ENCODE measurements at regions not wholly inside any gene's neighbourhood (a gene's known extent, or its start where the extent isn't known, plus 50 kb on each side); places are given as distances from the start of the nearest gene placed in this dataset.

DNA sequence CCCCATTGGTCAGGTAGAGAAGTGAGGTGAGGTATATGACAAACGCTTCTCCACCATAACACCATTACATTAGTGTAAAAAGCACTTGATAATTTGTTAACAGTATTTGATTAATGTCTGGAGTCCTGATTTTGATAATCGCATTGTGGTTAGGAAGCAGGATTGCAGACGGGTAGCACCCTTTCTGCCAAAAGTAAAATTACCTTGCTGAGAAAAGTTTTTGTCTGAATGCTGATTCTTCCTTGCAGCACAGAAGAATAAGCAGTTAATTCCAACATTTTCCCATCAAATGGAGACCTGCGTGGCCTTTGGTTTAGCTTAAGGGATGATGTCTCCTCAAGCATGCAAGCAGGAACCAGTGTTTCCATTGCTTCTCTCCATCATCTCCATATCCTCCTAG lies 1090.2 kb upstream of the TMEM132C start:
- CTCF ChIA-PET: no interaction called here
- H3K9me3 ChIP-seq (ENCODE audit: control insufficient read depth, insufficient read depth, low read length): peaks cover 26% of the 10 kb centered on the region
- POLR2A ChIA-PET: no interaction called here
- H3K27ac ChIP-seq (ENCODE audit: low read depth, low read length): no peak overlapping the region
- H3K27me3 ChIP-seq (ENCODE audit: control insufficient read depth, insufficient read depth, low read length): no peaks in the 10 kb centered on the region
- TF ChIP-seq CTCF (IDR thresholded peaks at IDR 0.05; ENCODE audit: low read depth, low read length): no peak
- H3K4me3 ChIP-seq (ENCODE audit: low read depth, low read length): no peak overlapping the region
- no peak for DNase-seq (ENCODE audit: low read depth, low spot score)

DNA sequence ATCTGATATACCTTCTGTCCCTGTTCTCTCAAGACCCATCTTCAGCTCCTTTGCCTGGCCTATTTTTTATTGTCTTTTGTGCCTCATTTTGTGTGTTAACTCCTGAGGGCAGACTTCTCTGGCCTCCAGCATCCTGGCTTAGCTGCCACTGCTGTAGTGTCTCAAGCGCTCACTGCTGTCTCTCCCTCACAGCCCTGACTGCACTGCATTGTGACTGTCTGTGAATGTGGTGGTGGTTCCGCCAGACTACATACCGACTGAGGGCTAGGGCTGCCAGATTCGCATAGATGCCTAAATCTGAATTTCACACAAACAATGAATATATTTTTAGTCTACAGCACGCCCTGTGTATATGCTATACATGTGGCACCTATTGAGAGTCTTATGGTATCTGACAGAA lies 1088.9 kb upstream of the TMEM132C start:
- no peak for DNase-seq (ENCODE audit: low read depth, low spot score)
- ChIA-PET CTCF (no interaction called here), POLR2A (no interaction called here)
- Histone ChIP-seq H3K27ac (ENCODE audit: low read depth, low read length) (no peak overlapping the region), H3K27me3 (ENCODE audit: control insufficient read depth, insufficient read depth, low read length) (no peaks in the 10 kb centered on the region), H3K4me3 (ENCODE audit: low read depth, low read length) (no peak overlapping the region), H3K9me3 (ENCODE audit: control insufficient read depth, insufficient read depth, low read length) (peaks cover 23% of the 10 kb centered on the region; the same call in 1 of the 2 replicates)
- no peak for TF ChIP-seq CTCF (IDR thresholded peaks at IDR 0.05; ENCODE audit: low read depth, low read length)

DNA sequence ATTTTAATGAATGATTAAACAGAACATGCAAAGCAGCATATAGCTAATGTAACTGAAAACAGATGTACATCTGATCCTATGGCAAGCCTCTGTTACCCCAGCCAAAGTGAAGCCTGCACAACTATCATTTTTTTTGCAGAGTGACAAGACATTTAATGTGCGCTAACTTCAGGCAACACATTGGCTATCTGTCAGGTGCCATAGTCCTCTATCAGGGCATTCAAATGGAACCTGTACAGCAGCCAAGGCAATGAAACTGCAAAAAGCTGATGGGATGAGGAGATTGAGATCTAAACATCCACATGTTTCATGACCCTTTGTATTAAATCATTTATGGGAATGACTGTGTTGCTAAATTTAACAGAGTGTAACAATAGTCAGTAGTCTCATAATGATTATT lies 1088.5 kb upstream of the TMEM132C start:
- no peaks in the 10 kb centered on the region for H3K27me3 ChIP-seq (ENCODE audit: control insufficient read depth, insufficient read depth, low read length)
- ChIA-PET CTCF (no interaction called here), POLR2A (no interaction called here)
- no peak overlapping the region for H3K27ac ChIP-seq (ENCODE audit: low read depth, low read length)
- no peak for TF ChIP-seq CTCF (IDR thresholded peaks at IDR 0.05; ENCODE audit: low read depth, low read length)
- no peak overlapping the region for H3K4me3 ChIP-seq (ENCODE audit: low read depth, low read length)
- H3K9me3 ChIP-seq (ENCODE audit: control insufficient read depth, insufficient read depth, low read length): peaks cover 20% of the 10 kb centered on the region; the same call in 1 of the 2 replicates
- DNase-seq (ENCODE audit: low read depth, low spot score): no peak

DNA sequence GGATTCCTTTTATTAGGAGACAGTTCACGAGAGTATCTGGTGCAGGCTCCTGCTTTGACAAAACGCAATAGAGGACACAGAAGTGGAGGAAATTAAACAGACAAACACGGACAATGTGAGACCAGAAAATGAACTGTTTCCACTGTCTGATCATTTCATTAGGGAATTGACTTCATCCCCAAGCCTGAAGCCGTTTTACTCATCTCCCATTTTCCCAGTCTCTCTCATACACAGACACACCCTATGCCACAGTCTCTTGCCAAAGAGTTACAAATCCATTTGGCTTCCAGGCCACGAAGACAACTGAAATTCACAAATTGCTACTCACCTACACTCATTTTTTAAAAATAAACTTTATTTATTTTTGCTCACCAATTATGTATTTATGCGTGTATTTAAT lies 1087.8 kb upstream of the TMEM132C start:
- DNase-seq (ENCODE audit: low read depth, low spot score): no peak
- H3K27me3 ChIP-seq (ENCODE audit: control insufficient read depth, insufficient read depth, low read length): no peaks in the 10 kb centered on the region
- peaks cover 20% of the 10 kb centered on the region; the same call in 1 of the 2 replicates for H3K9me3 ChIP-seq (ENCODE audit: control insufficient read depth, insufficient read depth, low read length)
- CTCF ChIA-PET: no interaction called here
- no peak overlapping the region for H3K4me3 ChIP-seq (ENCODE audit: low read depth, low read length)
- no peak overlapping the region for H3K27ac ChIP-seq (ENCODE audit: low read depth, low read length)
- no peak for TF ChIP-seq CTCF (IDR thresholded peaks at IDR 0.05; ENCODE audit: low read depth, low read length)
- POLR2A ChIA-PET: no interaction called here

DNA sequence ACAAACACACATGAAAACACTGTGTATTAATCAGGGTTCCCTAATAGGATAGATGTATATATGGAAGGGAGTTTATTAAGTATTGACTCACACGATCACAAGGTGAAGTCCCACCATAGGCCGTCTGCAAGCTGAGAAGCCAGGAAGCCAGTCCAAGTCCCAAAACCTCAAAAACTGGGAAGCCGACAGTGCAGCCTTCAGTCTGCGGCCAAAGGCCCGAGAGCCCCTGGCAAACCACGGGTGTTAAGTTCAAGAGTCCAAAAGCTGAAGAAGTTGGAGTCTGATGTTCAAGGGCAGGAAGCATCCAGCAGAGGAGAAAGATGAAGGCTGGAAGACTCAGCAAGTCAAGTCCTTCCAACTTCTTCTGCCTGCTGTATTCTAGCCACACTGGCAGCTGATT lies 1085.0 kb upstream of the TMEM132C start:
- ChIA-PET POLR2A (no interaction called here), CTCF (no interaction called here)
- TF ChIP-seq CTCF (IDR thresholded peaks at IDR 0.05; ENCODE audit: low read depth, low read length): no peak
- Histone ChIP-seq H3K27me3 (ENCODE audit: control insufficient read depth, insufficient read depth, low read length) (no peaks in the 10 kb centered on the region), H3K27ac (ENCODE audit: low read depth, low read length) (no peak overlapping the region), H3K9me3 (ENCODE audit: control insufficient read depth, insufficient read depth, low read length) (peaks cover 9% of the 10 kb centered on the region; the same call in 1 of the 2 replicates), H3K4me3 (ENCODE audit: low read depth, low read length) (no peak overlapping the region)
- no peak for DNase-seq (ENCODE audit: low read depth, low spot score)
